NCI-H446 treated with DMSO at 0.1 percent for 48 hours (cell line): ENCODE measurements at regions not wholly inside any gene's neighbourhood (a gene's known extent, or its start where the extent isn't known, plus 50 kb on each side); places are given as distances from the start of the nearest gene placed in this dataset.
"Not testable (repeated sequence)": the region's sequence is repeated elsewhere in the genome, so short reads cannot be mapped to it uniquely, and the experiment has no call there.

ENCODE experiments used
- DNase-seq: peaks from one replicate; lab custom pipeline; 2025; lab: John Stamatoyannopoulos, UW

- no peak for DNase-seq
Observed at GRCh38 chr5:36423578-36424307, 122.0 kb upstream of the RANBP3L start.

GRCh38 chr5:36426070-36426469, 124.4 kb upstream of the RANBP3L start:
- DNase-seq = not testable (repeated sequence)

DNA sequence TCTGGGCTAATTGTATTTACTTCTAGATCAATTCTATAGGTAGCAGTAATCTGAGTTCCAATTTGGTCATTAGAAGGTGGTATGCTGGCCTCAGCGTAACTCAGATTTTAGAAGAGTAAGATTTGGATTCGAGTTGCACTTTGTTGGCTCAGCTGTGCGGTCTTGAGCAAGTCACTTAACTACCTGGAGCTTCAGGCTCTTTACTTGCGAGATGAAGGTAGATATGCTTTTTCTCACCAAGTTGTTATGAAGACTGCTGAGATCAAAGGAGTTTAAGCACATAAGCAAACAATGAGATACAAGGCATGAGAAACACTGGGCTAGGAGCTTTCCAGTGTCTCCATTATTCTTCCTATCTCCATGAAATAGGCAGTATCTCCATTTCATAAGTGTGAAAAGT, 133.8 kb upstream of the RANBP3L start:
- no peak for DNase-seq

- DNase-seq = no peak
Observed at GRCh38 chr5:36436306-36436705, 134.6 kb upstream of the RANBP3L start.

GRCh38 chr5:36438765-36439561, 137.3 kb upstream of the RANBP3L start:
- no peak for DNase-seq

DNA sequence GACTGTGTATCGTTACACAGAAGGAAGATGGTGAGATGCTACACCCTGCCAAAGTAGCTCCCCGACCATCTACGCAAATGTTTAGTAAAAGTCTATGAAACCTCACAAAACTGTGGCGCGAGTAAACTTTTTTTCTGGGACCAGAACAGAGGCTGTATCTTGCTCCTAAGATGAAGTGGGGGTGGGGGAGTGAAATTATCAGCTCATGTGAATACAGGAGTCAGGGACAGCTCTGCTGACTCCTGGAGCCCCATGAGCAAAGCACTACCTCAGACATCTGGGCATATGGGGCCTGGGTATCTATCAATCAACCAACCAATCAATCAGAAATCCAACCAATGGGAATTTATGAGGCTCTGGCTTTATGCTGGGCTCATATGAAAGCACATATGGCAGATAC, 138.6 kb upstream of the RANBP3L start:
- no peak for DNase-seq

- DNase-seq = no peak
Observed at GRCh38 chr5:36441280-36441679, 139.6 kb upstream of the RANBP3L start.

- DNase-seq = no peak
Observed at GRCh38 chr5:36442352-36442751, 140.7 kb upstream of the RANBP3L start.

- DNase-seq = no peak
Observed at GRCh38 chr5:36442796-36443195, 141.1 kb upstream of the RANBP3L start.

DNA sequence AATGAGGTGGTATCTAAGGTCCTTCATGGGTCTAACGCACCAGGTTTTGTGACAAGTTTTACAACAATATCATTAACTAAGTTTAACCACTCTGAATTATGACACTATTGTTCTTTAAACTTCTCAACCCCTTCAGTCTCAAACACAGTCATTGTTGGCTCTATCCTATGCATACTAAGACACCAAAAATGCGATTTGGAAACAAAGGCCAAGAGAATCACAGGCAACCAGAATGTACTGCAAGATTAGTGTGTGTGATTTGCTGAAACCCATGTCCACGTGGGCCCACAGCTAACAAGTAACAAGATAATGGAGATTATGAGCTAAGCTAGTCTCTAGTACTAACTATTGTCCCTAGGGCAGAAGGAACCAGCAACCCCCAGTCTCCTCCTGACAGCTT, 142.2 kb upstream of the RANBP3L start:
- DNase-seq = no peak

DNA sequence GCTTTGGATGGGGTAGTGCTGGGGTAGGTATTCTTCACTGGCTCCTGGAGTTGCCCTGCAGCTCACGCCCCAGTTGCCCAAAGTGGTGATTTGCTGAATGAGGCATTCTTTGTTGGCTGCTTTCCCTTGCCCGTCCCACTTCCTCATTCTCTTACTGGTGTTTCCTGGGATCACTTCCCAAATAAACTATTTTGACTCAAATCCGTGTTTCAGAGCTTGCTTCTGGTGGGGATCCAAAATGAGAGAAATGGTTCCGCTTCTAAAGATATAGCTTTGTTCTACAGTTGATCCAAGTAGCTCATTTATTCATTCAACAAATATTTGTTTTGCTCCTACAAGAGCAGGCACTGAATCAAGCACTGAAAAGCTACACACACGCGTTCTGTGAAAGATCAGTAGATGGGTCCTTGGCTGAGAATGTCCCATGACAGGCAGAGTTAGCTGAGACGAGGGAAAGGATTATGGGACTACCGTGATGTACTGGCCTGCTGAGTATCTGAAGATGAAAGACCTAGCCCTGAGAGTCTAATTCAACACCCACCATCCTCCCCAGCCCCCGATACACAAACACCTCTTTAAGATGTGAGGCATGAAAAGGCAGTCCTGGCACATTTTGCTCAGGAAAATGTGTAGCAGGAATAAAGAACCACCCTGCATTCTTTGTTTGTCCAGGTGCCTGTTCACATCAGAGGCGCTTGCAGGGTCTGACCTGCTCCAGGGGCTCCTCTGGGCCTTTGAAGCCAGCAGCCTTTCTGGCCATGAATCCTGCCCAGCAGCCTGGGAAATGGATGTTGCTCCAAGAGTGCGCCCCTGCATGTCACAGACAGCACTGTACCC, 143.1 kb upstream of the RANBP3L start:
- DNase-seq = no peak

DNA sequence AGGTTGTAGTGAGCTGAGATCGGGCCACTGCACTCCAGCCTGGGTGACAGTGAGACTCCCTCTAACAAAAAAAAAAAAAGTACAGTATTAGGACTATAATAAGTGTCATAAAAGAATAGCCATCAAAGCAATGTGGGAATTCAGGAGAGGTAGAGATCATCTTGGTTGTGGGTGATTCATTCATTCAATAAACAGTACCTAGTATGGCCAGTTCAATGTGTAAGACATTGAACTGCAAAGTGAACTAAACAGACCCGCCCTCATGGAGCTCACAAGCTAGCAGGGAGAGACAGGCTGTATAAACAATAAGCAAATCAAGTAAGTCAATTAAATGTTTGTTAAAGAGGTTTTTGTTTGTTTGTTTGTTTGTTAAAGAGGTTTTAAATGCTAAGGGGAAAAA, 146.1 kb upstream of the RANBP3L start:
- no peak for DNase-seq

DNA sequence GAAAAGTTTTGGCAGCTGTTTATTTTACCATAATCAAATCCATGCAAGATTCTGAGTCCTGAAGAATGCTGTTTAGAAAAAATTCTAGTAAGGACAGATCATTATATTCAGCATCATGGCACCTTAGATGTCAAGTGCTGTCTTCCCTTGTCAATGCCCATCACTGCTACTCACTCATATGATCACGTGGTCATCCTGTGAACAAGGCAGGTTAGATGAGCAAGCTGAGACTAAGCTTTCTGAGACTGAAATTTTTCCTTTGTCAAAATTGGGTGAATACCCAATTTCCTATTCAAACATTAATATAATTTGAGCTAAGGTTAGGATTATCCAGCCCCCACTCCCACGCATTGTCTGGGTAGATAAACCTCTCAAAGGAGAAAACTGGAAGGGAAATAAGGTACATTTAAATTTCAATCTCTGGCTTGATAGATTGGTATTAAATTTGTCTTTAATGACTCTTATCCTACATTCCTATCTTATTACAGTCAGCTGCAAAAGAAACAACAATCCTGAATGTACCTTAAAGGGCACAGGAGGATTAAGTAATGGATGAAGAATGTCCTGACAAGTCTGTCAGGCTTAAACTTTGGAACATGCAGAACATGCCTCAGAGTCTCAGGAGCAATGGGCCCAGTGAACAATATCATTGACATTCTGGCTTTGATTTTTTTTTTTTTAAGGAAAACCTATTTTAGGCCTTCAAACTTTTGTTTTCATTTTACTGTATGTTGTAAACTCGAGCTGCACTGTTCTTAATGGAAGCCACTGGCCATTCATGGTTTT, 148.7 kb upstream of the RANBP3L start:
- DNase-seq = no peak

DNA sequence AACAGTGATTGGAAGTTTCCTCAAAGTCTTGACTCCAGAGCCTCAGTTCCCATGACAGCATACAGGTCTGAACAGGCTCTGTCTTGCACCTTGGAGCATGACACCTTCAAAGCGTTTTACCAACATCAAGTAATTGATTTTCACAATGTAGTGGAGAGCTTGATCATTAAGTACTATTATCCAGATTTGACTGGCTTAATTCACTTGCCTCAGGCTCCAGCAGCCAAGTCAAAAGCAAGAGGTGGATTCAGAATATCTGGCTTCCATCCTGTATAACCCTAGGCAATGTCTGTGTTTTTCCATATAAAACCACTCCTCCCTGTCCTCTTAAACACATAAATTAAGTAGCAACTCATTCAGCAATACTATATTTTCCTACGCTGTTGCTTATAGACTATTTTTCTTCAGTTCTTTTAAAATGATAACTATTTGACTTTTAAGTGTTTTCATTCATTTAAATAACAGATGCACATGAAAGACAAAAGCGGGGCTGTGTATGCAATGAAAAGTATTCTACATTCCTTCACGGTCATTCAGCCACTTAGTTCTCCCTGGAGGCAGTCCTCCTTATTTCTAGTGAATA, 150.8 kb upstream of the RANBP3L start:
- DNase-seq = no peak

DNA sequence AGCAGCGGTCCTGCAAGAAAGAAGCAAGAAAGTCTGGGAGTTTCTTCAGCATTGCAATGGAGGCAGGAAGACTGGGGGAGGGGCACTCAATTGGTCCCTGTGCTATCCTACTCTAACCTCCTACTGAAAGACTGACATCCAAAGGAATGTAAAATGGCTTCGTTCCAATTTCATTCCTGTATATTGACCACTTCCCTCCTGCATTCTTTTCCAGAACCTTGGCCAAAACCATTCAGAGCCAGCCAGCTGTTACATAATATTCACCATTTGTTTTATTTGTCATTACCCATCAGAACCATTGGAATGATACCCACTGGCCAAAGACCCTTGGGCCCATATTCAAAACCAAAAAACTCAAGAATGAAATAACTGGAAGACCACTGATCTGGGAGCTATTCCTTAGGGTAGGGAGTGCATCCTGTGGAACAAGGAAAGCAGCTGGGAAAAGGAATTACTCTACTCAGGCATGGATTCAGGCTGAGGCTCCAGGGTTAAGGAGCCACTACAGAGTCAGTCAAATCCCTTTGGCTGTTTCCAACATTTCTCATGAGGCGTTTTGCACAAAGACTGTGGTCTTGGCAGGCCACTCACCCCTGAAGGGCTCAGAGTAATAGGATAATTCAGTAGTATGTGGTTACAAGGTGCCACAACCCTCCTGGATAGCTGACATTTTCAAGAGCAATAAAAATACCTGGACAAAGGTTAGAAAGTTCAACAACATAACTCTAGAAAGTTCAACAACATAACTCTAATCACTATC, 148.7 kb upstream of the SLC1A3 start:
- no peak for DNase-seq

DNA sequence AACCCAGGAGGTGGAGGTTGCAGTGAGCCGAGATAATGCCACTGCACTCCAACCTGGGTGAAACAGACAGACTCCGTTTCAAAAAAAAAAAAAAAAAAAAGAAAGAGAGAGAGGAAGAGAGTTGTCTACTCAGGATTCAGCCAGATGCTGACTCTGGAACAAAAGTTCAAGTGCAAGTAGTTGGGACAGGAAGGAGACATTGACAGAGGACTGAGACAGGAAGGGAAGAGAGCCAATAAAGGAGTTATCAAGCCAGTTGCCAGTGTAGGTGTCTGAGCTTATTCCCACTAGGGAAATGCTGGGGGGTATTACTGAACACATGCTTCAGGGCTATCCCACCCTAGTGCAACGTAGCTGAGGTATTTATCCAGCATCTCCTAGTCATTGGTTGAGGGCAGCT, 147.7 kb upstream of the SLC1A3 start:
- DNase-seq = no peak

GRCh38 chr5:36459176-36460135, 146.9 kb upstream of the SLC1A3 start:
- no peak for DNase-seq

- DNase-seq = no peak
Observed at GRCh38 chr5:36462295-36463021, 143.9 kb upstream of the SLC1A3 start.

DNA sequence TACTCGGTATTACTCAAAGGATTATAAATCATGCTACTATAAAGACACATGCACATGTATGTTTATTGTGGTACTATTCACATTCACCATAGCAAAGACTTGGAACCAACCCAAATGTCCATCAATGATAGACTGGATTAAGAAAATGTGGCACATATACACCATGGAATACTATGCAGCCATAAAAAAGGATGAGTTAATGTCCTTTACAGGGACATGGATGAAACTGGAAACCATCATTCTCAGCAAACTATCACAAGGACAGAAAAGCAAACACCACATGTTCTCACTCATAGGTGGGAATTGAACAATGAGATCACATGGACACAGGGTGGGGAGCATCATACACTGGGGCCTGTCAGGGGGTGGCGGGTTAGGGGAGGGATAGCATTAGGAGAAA, 130.5 kb upstream of the SLC1A3 start:
- DNase-seq = not testable (repeated sequence)
